HG03575 (cell line): ENCODE measurements at regions not wholly inside any gene's neighbourhood (a gene's known extent, or its start where the extent isn't known, plus 50 kb on each side); places are given as distances from the start of the nearest gene placed in this dataset.

ENCODE experiments used
- ATAC-seq: cut with Tn5 transposase; IDR thresholded peaks from one replicate; pipeline ENCODE4 v1.9.1; 2021; ENCODE audit not compliant: unreplicated experiment, insufficient number of reproducible peaks, low FRiP score; ENCODE audit errors: extremely low read depth

GRCh38 chr9:117492476-117492875 is 77.6 kb upstream of the ASTN2 start:
- no peak for ATAC-seq

GRCh38 chr9:117491491-117491890 is 76.6 kb upstream of the ASTN2 start:
- ATAC-seq, result no peak

GRCh38 chr9:117490199-117490598 is 75.3 kb upstream of the ASTN2 start:
- no peak for ATAC-seq

- no peak for ATAC-seq
Observed at GRCh38 chr9:117488659-117489058, 73.8 kb upstream of the ASTN2 start.

GRCh38 chr9:117487555-117488175 is 72.8 kb upstream of the ASTN2 start:
- ATAC-seq, result peak; percentile 94

GRCh38 chr9:117486426-117486825 is 71.6 kb upstream of the ASTN2 start:
- ATAC-seq, result no peak

- ATAC-seq, result no peak
Observed at GRCh38 chr9:117485176-117485575, 70.3 kb upstream of the ASTN2 start.

- no peak for ATAC-seq
Observed at GRCh38 chr9:117480729-117481128, 65.9 kb upstream of the ASTN2 start.

GRCh38 chr9:117480253-117480652 is 65.4 kb upstream of the ASTN2 start:
- no peak for ATAC-seq

GRCh38 chr9:117473293-117473692 is 58.4 kb upstream of the ASTN2 start:
- no peak for ATAC-seq

GRCh38 chr9:117470902-117471301 is 56.0 kb upstream of the ASTN2 start:
- ATAC-seq, result no peak

GRCh38 chr9:117470455-117470854 is 55.6 kb upstream of the ASTN2 start:
- no peak for ATAC-seq

GRCh38 chr9:117466111-117466510 is 51.3 kb upstream of the ASTN2 start:
- ATAC-seq, result no peak

GRCh38 chr9:117465706-117466105 is 50.8 kb upstream of the ASTN2 start:
- ATAC-seq, result no peak

GRCh38 chr9:117464941-117465616 is 50.2 kb upstream of the ASTN2 start:
- ATAC-seq, result no peak
